PC-3 (cell line): ENCODE measurements at regions not wholly inside any gene's neighbourhood (a gene's known extent, or its start where the extent isn't known, plus 50 kb on each side); places are given as distances from the start of the nearest gene placed in this dataset.

ENCODE experiments used
- ATAC-seq: fragments of 200-7000 bp; cut with Tn5 transposase; 2 replicates; pipeline ENCODE4 v1.9.1; 2020; ENCODE audit warnings: mild to moderate bottlenecking, moderate library complexity
- BruUV-seq: library from RNA; stranded (reverse); fragments of 400-500 nt; replicated peaks from 2 replicates; lab custom pipeline; 2021; lab: Mats Ljungman, UMichigan
- CTCF ChIA-PET: fragments of 300-600 bp; sonication (Branson Sonifier 250); formaldehyde crosslinking; loops from one replicate; lab custom pipeline; 2022; ENCODE audit warnings: antibody characterized with exemption; lab: Charles Lee
- POLR2A ChIA-PET: fragments of 300-600 bp; sonication (Branson Sonifier 250); formaldehyde crosslinking; loops from one replicate; lab custom pipeline; 2022; ENCODE audit warnings: antibody characterized with exemption; ENCODE audit not compliant: unreplicated experiment; lab: Charles Lee
- DNase-seq: peaks from one replicate; pipeline ENCODE4 v3.0.0-alpha.2; 2015
- H2AFZ ChIP-seq: fragments of 300-600 bp; sonication (generic); 2 replicates; pipeline ENCODE4 v1.6.0; 2016; ENCODE audit warnings: antibody characterized with exemption, low read length
- H3F3A ChIP-seq: fragments of 300-600 bp; sonication (generic); one replicate; pipeline ENCODE4 v1.6.0; 2017; ENCODE audit warnings: antibody characterized with exemption, low read length, control low read depth, mild to moderate bottlenecking; ENCODE audit not compliant: unreplicated experiment
- H3K27ac ChIP-seq: fragments of 300-600 bp; sonication (generic); 2 replicates; pipeline ENCODE4 v1.5.1; 2016; ENCODE audit warnings: mild to moderate bottlenecking, low read length
- H3K27me3 ChIP-seq: fragments of 300-600 bp; sonication (generic); 2 replicates; pipeline ENCODE4 v1.6.1; 2016; ENCODE audit warnings: low read length, mixed read lengths
- H3K36me3 ChIP-seq: fragments of 300-600 bp; sonication (generic); 2 replicates; pipeline ENCODE4 v1.6.1; 2016; ENCODE audit warnings: low read depth, mixed run types, low read length, mixed read lengths
- H3K4me1 ChIP-seq: fragments of 300-600 bp; sonication (generic); 2 replicates; pipeline ENCODE4 v1.5.1; 2016; ENCODE audit warnings: low read length; ENCODE audit not compliant: insufficient read depth
- H3K4me2 ChIP-seq: fragments of 300-600 bp; sonication (generic); 2 replicates; pipeline ENCODE4 v1.6.0; 2016; ENCODE audit warnings: low read length
- H3K4me3 ChIP-seq: fragments of 300-600 bp; sonication (generic); 2 replicates; pipeline ENCODE4 v1.5.1; 2016; ENCODE audit warnings: mild to moderate bottlenecking, low read length, mixed read lengths
- H3K79me2 ChIP-seq: fragments of 300-600 bp; sonication (generic); 2 replicates; pipeline ENCODE4 v1.6.1; 2017; ENCODE audit warnings: low read length, mixed read lengths
- H3K9ac ChIP-seq: fragments of 300-600 bp; sonication (generic); 2 replicates; pipeline ENCODE4 v1.6.0; 2016; ENCODE audit warnings: mild to moderate bottlenecking, low read length
- H3K9me2 ChIP-seq: fragments of 300-600 bp; sonication (generic); replicated peaks from 2 replicates; pipeline ENCODE4 v1.6.1; 2016; ENCODE audit warnings: mixed run types, low read length, mixed read lengths
- H3K9me3 ChIP-seq: fragments of 300-600 bp; sonication (generic); 2 replicates; pipeline ENCODE4 v1.6.1; 2016; ENCODE audit warnings: low read length, mixed read lengths
- H4K20me1 ChIP-seq: fragments of 300-600 bp; sonication (generic); 2 replicates; pipeline ENCODE4 v1.6.1; 2016; ENCODE audit warnings: low read length, mixed read lengths
- EZH2 ChIP-seq: fragments of 300-600 bp; sonication (generic); IDR thresholded peaks from one replicate; pipeline ENCODE4 v1.6.1; 2017; ENCODE audit warnings: antibody characterized with exemption, mild to moderate bottlenecking, low read length; ENCODE audit not compliant: unreplicated experiment
- EZH2phosphoT487 ChIP-seq: fragments of 300-600 bp; sonication (generic); IDR thresholded peaks from 2 replicates; pipeline ENCODE4 v1.6.1; 2018; ENCODE audit warnings: mild to moderate bottlenecking, antibody characterized with exemption, low read length, borderline replicate concordance
- intact Hi-C: fragments of 100-400 bp; cut with micrococcal nuclease; formaldehyde crosslinking; loops from 2 replicates; pipeline ENCODE4 v1.9.0; 2023
- TF ChIP-seq, protein P1 (sequence below): fragments of 300-600 bp; sonication (generic); conservative IDR thresholded peaks from 2 replicates; pipeline ENCODE4 v1.5.1; 2017; ENCODE audit warnings: antibody characterized with exemption, low read depth, mild to moderate bottlenecking, low read length

DNA sequence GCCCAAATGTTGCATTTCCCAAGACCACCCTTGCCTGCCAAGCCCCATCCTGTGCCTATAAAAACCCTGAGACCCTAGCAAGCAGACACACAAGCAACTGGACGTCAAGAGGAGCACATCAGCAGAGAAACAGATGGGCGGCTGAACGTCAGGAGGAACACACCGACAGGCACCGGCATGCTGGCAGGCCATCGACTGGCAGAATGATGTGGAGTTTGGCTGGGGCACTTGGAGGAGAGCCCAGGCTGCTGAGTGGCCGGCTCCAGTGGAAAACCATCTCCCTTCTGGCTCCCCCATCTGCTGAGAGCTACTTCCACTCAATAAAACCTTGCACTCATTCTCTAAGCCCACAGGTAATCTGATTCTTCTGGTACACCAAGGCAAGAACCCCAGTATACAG, 130.1 kb downstream of the SLC41A2 start:
- ChIA-PET POLR2A (no interaction called here), CTCF (interaction anchor here (0.7 kb wide), 1 partner anchor 466 kb away, joined by 4 read pairs; no protein-coding TSS in a partner anchor)
- intact Hi-C loops = no loop called here
- Histone ChIP-seq H3K79me2 (no peaks in the 10 kb centered on the region), H3K27me3 (no peaks in the 10 kb centered on the region), H2AFZ (no peak overlapping the region), H3K4me2 (no peak overlapping the region), H3K9ac (no peak overlapping the region), H4K20me1 (no peaks in the 10 kb centered on the region), H3K36me3 (no peaks in the 10 kb centered on the region), H3K4me1 (no peaks in the 10 kb centered on the region), H3K4me3 (no peak overlapping the region), H3F3A (no peaks in the 10 kb centered on the region), H3K27ac (no peak overlapping the region), H3K9me3 (no peaks in the 10 kb centered on the region), H3K9me2 (no peaks in the 10 kb centered on the region)
- ATAC-seq = no peak
- DNase-seq = no peak
- BruUV-seq = no TSS peak
- no peak for TF ChIP-seq EZH2
- TF ChIP-seq, protein P1, sequence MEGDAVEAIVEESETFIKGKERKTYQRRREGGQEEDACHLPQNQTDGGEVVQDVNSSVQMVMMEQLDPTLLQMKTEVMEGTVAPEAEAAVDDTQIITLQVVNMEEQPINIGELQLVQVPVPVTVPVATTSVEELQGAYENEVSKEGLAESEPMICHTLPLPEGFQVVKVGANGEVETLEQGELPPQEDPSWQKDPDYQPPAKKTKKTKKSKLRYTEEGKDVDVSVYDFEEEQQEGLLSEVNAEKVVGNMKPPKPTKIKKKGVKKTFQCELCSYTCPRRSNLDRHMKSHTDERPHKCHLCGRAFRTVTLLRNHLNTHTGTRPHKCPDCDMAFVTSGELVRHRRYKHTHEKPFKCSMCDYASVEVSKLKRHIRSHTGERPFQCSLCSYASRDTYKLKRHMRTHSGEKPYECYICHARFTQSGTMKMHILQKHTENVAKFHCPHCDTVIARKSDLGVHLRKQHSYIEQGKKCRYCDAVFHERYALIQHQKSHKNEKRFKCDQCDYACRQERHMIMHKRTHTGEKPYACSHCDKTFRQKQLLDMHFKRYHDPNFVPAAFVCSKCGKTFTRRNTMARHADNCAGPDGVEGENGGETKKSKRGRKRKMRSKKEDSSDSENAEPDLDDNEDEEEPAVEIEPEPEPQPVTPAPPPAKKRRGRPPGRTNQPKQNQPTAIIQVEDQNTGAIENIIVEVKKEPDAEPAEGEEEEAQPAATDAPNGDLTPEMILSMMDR = no peak
- no peak for TF ChIP-seq EZH2phosphoT487

DNA sequence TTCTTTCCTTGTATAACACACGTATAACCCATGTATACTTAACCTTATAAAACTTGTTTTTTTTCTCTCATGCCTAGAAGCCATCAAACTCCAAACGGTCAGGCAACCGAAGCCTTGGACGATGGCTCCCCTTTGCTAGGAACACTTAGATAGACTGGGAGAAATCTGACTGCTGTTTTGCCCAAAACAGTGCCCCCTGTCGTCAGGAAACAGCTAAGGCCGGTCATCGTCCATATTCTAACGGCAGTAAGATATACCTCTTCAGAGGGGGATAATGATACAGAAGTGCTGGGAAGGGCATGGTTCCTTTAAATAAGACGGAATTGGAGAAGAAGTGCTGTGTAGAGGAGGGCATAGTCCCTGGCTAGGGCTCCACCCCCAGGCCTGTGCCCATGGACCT, 130.5 kb downstream of the SLC41A2 start:
- Histone ChIP-seq H3K4me3 (no peak overlapping the region), H3K36me3 (no peaks in the 10 kb centered on the region), H3K27ac (no peak overlapping the region), H3K9ac (no peak overlapping the region), H3K27me3 (no peaks in the 10 kb centered on the region), H3F3A (no peaks in the 10 kb centered on the region), H2AFZ (no peak overlapping the region), H3K9me2 (no peaks in the 10 kb centered on the region), H3K79me2 (no peaks in the 10 kb centered on the region), H3K4me1 (no peaks in the 10 kb centered on the region), H4K20me1 (no peaks in the 10 kb centered on the region), H3K9me3 (no peaks in the 10 kb centered on the region), H3K4me2 (no peak overlapping the region)
- no TSS peak for BruUV-seq
- ATAC-seq (no peak), DNase-seq (peak; percentile 35)
- ChIA-PET CTCF (interaction anchor here (0.7 kb wide), 1 partner anchor 466 kb away, joined by 4 read pairs; no protein-coding TSS in a partner anchor), POLR2A (no interaction called here)
- intact Hi-C loops = no loop called here
- TF ChIP-seq, protein P1 = peak; percentile 70
- TF ChIP-seq EZH2phosphoT487 = no peak

- Histone ChIP-seq H3K27me3 (no peaks in the 10 kb centered on the region), H3K4me1 (no peaks in the 10 kb centered on the region), H3K9ac (no peak overlapping the region), H2AFZ (no peak overlapping the region), H3K9me2 (no peaks in the 10 kb centered on the region), H3K79me2 (no peaks in the 10 kb centered on the region), H3K4me2 (no peak overlapping the region), H3F3A (no peaks in the 10 kb centered on the region), H3K27ac (no peak overlapping the region), H3K4me3 (no peak overlapping the region), H3K9me3 (no peaks in the 10 kb centered on the region), H3K36me3 (no peaks in the 10 kb centered on the region), H4K20me1 (no peaks in the 10 kb centered on the region)
- CTCF ChIA-PET = no interaction called here
- no TSS peak for BruUV-seq
- peak; percentile 70 for DNase-seq
- intact Hi-C loops = loop anchor here (1.0 kb wide), 1 partner anchor 443 kb away; no protein-coding TSS in a partner anchor
- no peak for TF ChIP-seq EZH2phosphoT487
- TF ChIP-seq, protein P1 = peak; percentile 89
- no peak for TF ChIP-seq EZH2
- POLR2A ChIA-PET = no interaction called here
- peak; percentile 42; the same call in 1 of the 2 replicates for ATAC-seq
These were observed 132.7 kb downstream of the SLC41A2 start for GRCh38 chr12:104825408-104825807.
